ENCODE measurements at regions not wholly inside any gene's neighbourhood (a gene's known extent, or its start where the extent isn't known, plus 50 kb on each side); places are given as distances from the start of the nearest gene placed in this dataset.

DNA sequence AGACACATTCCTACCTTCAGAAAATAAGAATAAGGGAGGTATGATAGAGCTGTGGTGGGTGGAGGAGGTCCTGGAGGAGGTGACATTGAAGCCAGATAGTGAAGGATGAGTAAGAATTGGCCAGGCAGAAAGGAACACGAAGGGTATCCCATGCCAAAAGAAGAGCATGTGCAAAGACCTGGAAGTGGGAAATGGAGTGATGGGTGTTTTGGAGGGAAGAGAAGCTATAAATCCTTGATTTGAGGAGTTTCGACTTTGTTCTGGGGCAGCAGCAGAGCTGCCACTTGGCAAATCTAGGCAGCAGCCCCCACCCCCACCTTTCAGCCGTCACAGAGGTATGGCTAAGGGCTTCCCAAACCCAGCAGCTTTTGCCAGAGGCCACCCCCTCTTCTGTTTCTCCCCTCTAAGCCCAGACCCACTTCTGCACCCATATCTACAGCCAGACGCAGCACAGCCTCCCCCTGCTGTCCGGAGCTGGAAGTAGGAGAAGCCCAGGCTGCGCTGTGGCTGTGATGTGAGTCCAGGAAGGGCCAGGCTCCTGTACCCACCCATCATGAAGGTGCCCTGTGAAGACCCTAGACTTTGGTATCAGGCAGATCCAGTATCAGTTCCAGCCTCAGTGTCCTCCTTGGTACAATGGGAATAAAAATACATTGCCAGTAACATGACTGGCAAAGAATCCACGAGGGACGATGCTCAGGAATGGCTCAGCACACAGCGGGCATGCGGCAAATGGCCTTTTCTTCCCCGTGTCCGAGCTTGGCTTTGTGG, 188.7 kb upstream of the LINGO1 start:
- no peak overlapping the region for H3K27ac Mint-ChIP-seq
- ATAC-seq = peak; percentile 65
- no peaks in the 10 kb centered on the region for H3K36me3 Mint-ChIP-seq
- H3K9me3 Mint-ChIP-seq = no peaks in the 10 kb centered on the region
- H3K27me3 Mint-ChIP-seq = peaks cover 64% of the 10 kb centered on the region
- H3K4me1 Mint-ChIP-seq = peaks cover 8% of the 10 kb centered on the region
- H3K4me3 Mint-ChIP-seq = no peak overlapping the region

DNA sequence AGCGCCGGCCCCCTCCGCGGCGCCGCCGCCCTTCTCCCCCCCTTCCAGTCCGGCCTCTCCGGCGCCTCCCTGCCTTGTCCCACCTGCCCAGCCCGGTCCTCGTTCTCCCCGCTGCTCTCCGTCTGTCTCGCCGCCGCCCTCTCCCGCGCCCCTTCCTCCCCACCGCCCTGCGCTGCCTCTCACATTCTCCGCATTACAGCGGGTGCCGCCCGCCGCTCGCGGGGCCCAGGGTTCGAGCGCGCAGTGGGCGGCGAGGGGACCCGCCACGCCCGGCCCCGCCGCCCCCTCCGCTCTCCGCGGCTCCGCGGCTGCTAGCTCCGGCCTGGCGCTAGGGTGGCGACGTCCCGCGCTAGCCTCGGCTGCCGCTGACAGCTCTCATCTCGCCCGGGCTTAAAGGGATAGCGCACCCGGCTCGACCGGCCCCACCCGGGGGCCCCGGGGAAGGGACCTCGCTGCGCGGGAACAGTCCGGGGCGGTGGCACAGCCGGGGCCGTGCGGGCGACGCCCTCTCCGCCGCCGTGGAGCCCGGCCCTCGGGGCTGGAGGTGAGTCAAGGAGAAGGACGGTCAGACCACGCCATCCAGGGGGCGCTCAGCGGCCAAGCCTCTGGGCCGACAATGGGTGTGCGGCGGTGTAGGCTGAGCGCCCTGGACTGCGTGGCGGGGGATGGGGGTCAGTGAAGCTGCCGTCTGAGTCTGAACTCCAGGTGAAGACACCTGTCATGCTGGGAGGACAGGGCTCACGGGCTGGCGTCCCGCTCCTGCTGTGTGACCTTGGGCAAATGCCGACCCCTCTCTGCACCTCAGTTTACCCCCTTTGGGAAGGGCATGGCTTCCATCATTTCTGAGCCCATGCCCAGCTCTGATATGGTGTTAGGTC, 187.4 kb upstream of the LINGO1 start:
- Mint-ChIP-seq H3K4me1 (peaks cover 8% of the 10 kb centered on the region), H3K9me3 (no peaks in the 10 kb centered on the region), H3K4me3 (peak overlapping the region; percentile 17), H3K36me3 (no peaks in the 10 kb centered on the region), H3K27me3 (peaks cover 68% of the 10 kb centered on the region), H3K27ac (no peak overlapping the region)
- ATAC-seq = no peak

DNA sequence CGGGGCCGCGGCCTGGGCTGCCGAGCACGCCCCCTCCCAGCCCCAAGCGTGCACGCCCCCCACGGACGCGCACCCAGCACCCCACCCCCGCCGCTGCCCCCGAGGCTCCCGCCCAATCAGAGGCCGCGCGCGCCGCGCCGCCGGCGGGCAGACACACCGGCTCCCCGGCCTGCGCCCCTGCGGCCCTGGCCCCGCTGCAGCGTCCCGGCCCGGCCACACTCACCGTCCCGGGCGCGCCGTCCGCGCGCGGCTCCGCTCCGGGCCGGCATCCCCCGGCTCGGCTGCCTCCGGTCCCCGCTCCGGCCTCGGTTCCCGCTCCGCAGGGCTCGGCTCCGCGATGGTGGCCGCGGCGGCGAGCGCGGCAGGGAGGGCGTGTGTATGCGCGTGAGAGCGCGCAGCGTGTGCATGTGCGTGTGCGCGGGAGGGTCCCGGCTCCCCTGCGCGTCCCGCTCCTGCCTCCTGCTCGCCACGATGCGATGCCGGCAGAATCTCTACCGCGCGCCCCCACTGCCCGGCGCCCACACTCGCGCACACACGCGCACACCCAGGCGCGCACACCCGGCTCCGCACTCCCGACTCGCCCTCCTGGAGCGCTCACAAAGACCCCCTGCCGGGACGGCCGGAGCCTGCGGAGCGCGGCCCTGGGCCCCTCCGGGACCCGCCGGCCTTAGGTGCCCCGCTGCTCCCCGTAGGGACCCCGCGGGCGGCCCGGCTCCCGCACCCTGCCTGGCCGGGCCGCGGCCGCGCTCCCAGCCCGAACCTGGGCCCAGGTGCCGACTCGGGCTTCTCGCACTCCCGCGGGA, 186.5 kb upstream of the LINGO1 start:
- ATAC-seq = no peak
- Mint-ChIP-seq H3K4me1 (peaks cover 8% of the 10 kb centered on the region), H3K27ac (no peak overlapping the region), H3K27me3 (peaks cover 62% of the 10 kb centered on the region), H3K9me3 (no peaks in the 10 kb centered on the region), H3K36me3 (no peaks in the 10 kb centered on the region), H3K4me3 (peak overlapping the region; percentile 40)

DNA sequence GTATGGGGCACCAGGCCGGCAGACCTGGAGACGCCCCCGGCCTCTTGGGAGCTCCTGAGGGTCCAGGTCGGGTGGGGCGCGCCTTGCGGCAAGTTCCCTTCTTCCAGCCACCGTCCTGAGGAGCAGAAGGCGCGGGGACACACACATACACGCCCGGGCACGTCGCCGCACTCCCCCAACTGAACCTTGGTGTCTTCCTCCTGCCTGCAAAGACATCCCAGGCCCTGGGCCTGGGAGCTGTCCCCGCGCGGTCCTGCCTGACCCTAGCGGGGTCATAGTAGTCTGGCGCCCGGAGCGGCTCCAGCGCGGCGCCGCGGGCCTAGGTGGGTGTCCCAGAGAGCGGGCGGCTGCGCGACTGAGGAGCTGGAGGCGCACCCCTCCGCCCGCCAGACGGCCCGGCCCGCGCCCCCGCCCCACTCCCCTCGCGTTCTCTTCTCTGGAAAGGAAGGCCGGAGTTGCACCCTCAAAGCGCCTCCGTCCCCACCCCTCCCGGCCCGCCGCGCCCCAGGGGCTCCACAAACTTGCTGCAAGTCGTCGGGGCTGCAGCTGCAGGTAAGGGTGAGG, 185.9 kb upstream of the LINGO1 start:
- Mint-ChIP-seq H3K9me3 (no peaks in the 10 kb centered on the region), H3K4me1 (peaks cover 8% of the 10 kb centered on the region), H3K27ac (no peak overlapping the region), H3K27me3 (peaks cover 62% of the 10 kb centered on the region), H3K36me3 (no peaks in the 10 kb centered on the region), H3K4me3 (no peak overlapping the region)
- no peak for ATAC-seq

DNA sequence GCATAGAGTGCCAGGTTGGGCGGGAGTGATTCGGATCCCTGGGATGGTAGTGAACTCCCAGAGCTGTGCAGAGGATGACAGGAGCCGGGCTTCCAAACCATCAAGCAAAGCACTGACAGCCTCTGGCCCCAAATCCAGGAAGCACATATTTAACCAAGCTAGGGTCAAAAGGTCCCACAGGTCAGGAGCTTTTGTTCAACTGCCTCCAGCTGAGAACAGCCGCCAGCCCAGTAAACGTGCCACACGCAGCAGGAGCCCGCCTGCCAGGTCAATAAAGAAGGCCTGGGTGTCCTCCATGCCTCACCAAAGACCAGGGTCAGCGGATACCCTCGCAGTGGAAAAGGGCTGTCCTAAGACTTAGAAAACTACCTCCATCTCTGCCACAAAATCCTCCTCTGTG, 184.7 kb upstream of the LINGO1 start:
- ATAC-seq = no peak
- H3K4me3 Mint-ChIP-seq = no peak overlapping the region
- H3K9me3 Mint-ChIP-seq = no peaks in the 10 kb centered on the region
- H3K27me3 Mint-ChIP-seq = peaks cover 66% of the 10 kb centered on the region
- peaks cover 12% of the 10 kb centered on the region for H3K4me1 Mint-ChIP-seq
- H3K36me3 Mint-ChIP-seq = no peaks in the 10 kb centered on the region
- H3K27ac Mint-ChIP-seq = no peak overlapping the region

DNA sequence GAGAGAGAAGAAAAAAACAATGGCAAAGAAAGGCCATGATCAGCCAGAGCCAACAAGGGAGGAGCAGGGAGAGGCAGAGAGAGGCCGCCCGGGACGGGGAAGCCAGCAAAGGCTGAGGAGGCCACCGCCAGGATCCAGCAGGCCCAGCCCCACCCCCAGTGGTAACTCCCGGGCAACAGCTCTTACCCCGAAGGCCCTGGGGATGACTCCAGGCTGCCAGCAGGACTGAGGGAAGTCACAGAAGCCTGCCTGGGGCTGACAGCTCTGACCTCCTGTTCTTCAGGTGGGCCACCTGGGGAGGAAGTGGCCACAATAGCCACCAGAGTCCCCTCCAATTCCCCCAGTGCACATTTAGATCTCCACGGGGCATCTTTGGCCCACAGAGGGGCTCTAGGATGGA, 184.3 kb upstream of the LINGO1 start:
- H3K27me3 Mint-ChIP-seq = peaks cover 66% of the 10 kb centered on the region

DNA sequence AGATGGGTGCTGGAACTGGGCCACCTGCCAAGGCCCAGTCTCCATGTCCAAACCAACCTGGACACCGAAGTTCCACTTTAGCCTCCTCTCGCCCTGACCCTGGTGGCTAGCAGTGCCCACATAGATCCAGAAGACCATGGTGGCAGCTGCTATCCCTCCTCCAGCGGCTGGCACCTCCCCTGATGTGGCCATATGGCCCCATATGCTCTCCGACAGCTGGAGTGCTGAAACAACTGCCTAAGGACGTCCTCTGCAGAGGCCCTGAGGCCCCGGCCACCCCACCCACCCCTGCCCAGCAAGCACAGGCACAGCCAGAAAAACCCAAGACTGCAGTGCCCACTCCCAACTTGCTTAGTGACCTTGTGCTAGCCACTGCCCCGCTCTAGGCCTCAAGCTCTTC, 182.3 kb upstream of the LINGO1 start:
- H3K27ac Mint-ChIP-seq = no peak overlapping the region
- no peak overlapping the region for H3K4me3 Mint-ChIP-seq
- H3K36me3 Mint-ChIP-seq = no peaks in the 10 kb centered on the region
- H3K9me3 Mint-ChIP-seq = no peaks in the 10 kb centered on the region
- H3K27me3 Mint-ChIP-seq = peaks cover 50% of the 10 kb centered on the region
- H3K4me1 Mint-ChIP-seq = peaks cover 5% of the 10 kb centered on the region
- ATAC-seq = no peak

More for the DNA sequence above, 184.3 kb upstream of the LINGO1 start:
- H3K36me3 Mint-ChIP-seq = no peaks in the 10 kb centered on the region
- peaks cover 13% of the 10 kb centered on the region for H3K4me1 Mint-ChIP-seq
- H3K9me3 Mint-ChIP-seq = no peaks in the 10 kb centered on the region
- no peak for ATAC-seq
- H3K4me3 Mint-ChIP-seq = no peak overlapping the region
- H3K27ac Mint-ChIP-seq = no peak overlapping the region

DNA sequence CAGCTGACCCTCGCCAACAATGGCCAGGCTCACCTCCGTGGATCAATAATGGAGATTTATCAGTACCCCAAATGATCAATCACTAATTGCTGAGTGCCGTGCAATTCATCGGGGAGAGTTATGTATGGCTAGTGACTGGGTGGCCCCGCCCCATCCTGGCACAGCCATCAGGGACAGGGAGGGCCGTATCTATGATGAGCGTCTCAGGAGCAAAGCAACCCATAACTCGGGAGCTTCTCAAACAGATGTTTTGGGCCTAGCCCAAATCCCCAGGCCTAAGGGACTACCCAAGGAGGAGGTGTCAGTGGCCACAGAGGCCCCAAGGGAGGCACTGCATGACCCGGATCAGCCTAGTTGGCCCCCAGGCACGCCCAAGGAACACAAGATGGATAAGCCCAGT, 180.0 kb upstream of the LINGO1 start:
- peaks cover 5% of the 10 kb centered on the region for H3K4me1 Mint-ChIP-seq
- no peak for ATAC-seq
- H3K36me3 Mint-ChIP-seq = no peaks in the 10 kb centered on the region
- H3K4me3 Mint-ChIP-seq = no peak overlapping the region
- peaks cover 41% of the 10 kb centered on the region for H3K27me3 Mint-ChIP-seq
- H3K27ac Mint-ChIP-seq = no peak overlapping the region
- no peaks in the 10 kb centered on the region for H3K9me3 Mint-ChIP-seq

DNA sequence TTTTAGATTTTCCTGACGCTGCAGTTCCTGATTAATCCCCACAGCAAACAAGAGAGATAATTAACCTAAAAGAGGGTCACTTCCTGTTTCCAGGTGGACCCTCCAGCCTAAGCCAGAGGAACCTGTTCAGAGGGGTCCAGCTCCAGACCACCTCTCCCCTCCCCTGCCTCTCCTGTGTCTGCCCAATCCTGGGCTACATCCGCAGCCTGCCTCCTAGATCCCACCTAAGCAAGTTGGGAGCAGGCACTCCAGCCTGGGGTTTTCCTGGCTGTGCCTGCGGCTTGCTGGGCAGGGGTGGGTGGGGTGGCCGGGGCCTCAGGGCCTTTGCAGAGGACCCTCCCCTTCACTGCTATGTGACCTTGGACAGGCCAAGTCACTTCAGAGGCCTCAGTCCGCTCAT, 178.6 kb upstream of the LINGO1 start:
- H3K27me3 Mint-ChIP-seq = peaks cover 39% of the 10 kb centered on the region

DNA sequence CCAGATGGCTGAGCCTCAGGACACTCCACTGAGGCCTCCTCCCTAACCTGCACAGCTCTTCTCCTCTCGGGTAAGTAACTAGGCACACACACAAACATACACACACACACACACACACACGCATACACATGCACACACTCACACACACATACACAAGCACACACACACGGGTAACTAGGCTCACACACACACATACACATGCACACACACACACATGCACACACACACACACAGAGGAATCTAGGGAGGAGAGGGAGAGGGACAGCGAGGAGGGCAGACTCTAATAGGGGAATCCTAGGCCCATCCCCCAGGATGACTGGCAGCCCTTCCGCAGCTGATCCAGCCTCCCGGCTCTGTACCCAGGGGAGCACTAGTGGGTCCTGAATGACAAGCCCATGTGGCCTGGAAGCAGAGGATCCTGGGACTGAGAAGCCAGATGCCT, 177.4 kb upstream of the LINGO1 start:
- no peak for ATAC-seq
- peaks cover 32% of the 10 kb centered on the region for H3K27me3 Mint-ChIP-seq
- H3K4me1 Mint-ChIP-seq = peaks cover 5% of the 10 kb centered on the region
- H3K36me3 Mint-ChIP-seq = no peaks in the 10 kb centered on the region
- H3K9me3 Mint-ChIP-seq = no peaks in the 10 kb centered on the region
- H3K4me3 Mint-ChIP-seq = no peak overlapping the region
- no peak overlapping the region for H3K27ac Mint-ChIP-seq

More for the DNA sequence above, 178.6 kb upstream of the LINGO1 start:
- peaks cover 5% of the 10 kb centered on the region for H3K4me1 Mint-ChIP-seq
- no peaks in the 10 kb centered on the region for H3K9me3 Mint-ChIP-seq
- no peak overlapping the region for H3K27ac Mint-ChIP-seq
- no peaks in the 10 kb centered on the region for H3K36me3 Mint-ChIP-seq
- no peak overlapping the region for H3K4me3 Mint-ChIP-seq
- ATAC-seq = no peak

DNA sequence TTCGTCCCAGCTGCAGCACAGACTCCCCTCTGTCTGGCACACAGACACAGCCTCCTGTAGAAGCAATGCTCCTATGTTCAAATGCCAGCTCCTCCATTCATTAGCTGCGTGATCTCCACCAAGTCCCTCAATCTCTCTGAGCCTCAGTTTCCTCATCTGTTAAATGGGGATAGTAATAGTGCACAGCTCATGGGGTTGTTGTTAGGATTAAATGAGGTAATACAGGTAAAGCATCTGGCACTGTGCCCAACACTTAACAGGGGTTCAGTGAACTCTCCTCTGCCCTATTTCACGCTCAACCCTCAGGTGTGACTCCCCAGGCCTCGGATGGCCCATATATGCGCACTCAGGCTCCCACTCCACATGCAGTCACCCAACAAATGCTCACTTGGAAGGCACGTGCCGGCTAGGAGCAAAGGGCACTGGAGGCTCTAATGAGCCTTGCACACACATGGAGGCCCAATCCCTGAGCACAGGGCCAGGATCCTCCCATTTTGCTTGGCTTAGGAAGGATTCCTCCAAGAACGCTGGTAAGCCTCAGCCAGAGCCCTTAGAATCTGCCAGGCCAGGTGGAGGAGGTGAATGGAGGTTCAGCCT, 176.0 kb upstream of the LINGO1 start:
- Mint-ChIP-seq H3K27ac (no peak overlapping the region), H3K27me3 (peaks cover 29% of the 10 kb centered on the region)

DNA sequence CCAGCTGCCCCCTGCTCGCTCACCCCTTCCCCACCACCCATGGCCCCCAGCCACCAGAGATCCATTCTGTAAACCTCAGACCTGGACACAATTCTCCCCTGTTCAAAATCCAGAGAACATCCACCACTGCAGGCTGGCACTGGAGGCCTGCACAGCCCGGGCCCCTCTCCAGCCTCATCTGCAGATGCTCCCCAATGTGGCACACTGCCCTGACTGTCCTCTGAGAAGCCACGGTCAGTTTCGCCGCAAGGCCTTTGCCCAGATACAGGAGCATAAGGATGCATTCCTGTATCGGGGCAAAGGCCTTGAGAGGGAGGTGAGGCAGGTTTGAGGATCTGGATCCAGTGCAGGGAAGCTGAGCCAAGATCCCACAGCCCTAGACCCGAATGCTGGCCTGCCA, 175.4 kb upstream of the LINGO1 start:
- Mint-ChIP-seq H3K27me3 (peaks cover 28% of the 10 kb centered on the region), H3K36me3 (no peaks in the 10 kb centered on the region), H3K9me3 (no peaks in the 10 kb centered on the region), H3K4me3 (no peak overlapping the region), H3K27ac (no peak overlapping the region), H3K4me1 (peaks cover 5% of the 10 kb centered on the region)
- no peak for ATAC-seq

More for the DNA sequence above, 176.0 kb upstream of the LINGO1 start:
- peaks cover 5% of the 10 kb centered on the region for H3K4me1 Mint-ChIP-seq
- ATAC-seq = no peak
- no peak overlapping the region for H3K4me3 Mint-ChIP-seq
- H3K9me3 Mint-ChIP-seq = no peaks in the 10 kb centered on the region
- no peaks in the 10 kb centered on the region for H3K36me3 Mint-ChIP-seq

DNA sequence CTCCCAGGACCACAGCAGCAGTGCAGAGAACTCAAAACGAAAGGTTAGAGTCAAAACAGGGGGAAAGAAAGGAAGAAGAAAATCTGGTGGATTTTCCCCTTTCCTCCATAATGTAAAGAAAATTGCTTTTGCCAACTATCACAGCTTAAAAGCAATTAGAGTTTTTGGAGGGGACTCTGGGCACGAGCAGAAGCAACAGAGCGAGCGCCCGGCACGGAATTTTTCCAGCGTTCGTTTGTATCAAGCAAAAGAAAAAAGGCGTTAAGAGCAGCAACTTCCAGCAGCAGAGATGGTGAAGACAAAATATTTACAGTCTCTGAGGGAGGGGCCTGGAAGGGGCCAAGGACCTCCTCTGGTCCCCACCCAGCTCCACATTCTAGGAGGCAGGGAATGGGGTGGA, 174.9 kb upstream of the LINGO1 start:
- no peak for ATAC-seq
- Mint-ChIP-seq H3K27me3 (peaks cover 23% of the 10 kb centered on the region), H3K9me3 (no peaks in the 10 kb centered on the region), H3K4me1 (peaks cover 3% of the 10 kb centered on the region), H3K27ac (no peak overlapping the region), H3K4me3 (no peak overlapping the region), H3K36me3 (no peaks in the 10 kb centered on the region)

DNA sequence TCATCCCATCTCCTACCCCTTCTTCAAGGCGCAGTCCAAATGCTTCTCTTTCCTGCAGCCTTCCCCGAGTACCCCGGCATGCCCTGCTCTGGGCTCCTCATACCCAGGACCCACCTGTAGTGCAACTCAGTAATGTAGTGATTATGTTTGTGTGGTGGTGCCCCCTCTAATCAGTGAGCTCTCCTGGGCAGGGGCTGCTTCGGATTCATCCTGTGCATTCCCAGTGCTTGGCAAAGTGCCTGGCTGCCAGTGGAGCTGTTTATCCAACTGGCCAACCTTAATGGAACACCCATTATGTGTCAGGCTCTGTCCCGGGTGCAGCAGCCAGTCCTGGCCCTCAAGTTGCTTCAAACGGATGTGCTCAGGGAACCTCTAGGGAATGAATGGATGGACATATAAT, 174.4 kb upstream of the LINGO1 start:
- no peaks in the 10 kb centered on the region for H3K9me3 Mint-ChIP-seq
- no peaks in the 10 kb centered on the region for H3K36me3 Mint-ChIP-seq
- no peak for ATAC-seq
- H3K4me3 Mint-ChIP-seq = no peak overlapping the region
- H3K27me3 Mint-ChIP-seq = peaks cover 18% of the 10 kb centered on the region
- no peak overlapping the region for H3K27ac Mint-ChIP-seq
- no peaks in the 10 kb centered on the region for H3K4me1 Mint-ChIP-seq

All from stimulated activated memory B cell treated with anti-CD40 and anti-IgM and Interleukin-4, amounts not matched to agents 10 μg/mL and 1 μg/mL and 100 μg/mL, for 72 hours (primary cell).